T-cell (primary cell): ENCODE measurements at regions not wholly inside any gene's neighbourhood (a gene's known extent, or its start where the extent isn't known, plus 50 kb on each side); places are given as distances from the start of the nearest gene placed in this dataset.

Experiments used
- ATAC-seq, 4 experiments: fragments of 200-7000 bp in 3 of 4; fragments of 150-1000 bp in 1 of 4; cut with Tn5 transposase; replicated peaks in 1 of 4; 1 replicate in 3 of 4; 2 replicates in 1 of 4; pipeline ENCODE4 v1.10.0; 2021; ENCODE audit warnings: moderate library complexity in 3 of 4, mild to moderate bottlenecking in 2 of 4, moderate number of reproducible peaks in 1 of 4
- CTCF ChIA-PET, 2 donors: fragments of 300-600 bp; sonication (Branson Sonifier 250); formaldehyde crosslinking; loops; one replicate each; lab custom pipeline; 2022; ENCODE audit warnings: antibody characterized with exemption in 2 of 2; lab: Charles Lee
- POLR2A ChIA-PET, 2 donors: fragments of 300-600 bp; sonication (Branson Sonifier 250); formaldehyde crosslinking; loops; one replicate each; lab custom pipeline; 2022; ENCODE audit warnings: antibody characterized with exemption in 2 of 2; lab: Charles Lee
- DNase-seq, 35 experiments: peaks; one replicate each; pipeline versions ENCODE4 v3.0.0 to v3.0.0-alpha.2; 2013 to 2023
- H3K27ac ChIP-seq: one replicate; pipeline ENCODE4 v1.5.1; 2013; ENCODE audit warnings: low read length
- H3K27me3 ChIP-seq, 2 experiments: replicated peaks in 1 of 2; 1 replicate in 1 of 2; 2 replicates in 1 of 2; pipeline versions ENCODE4 v1.6.1 to v1.7.0; 2013; ENCODE audit warnings: low read length in 1 of 2, mixed read lengths in 1 of 2; ENCODE audit not compliant: control insufficient read depth in 2 of 2, insufficient read depth in 2 of 2; ENCODE audit errors: extremely low read depth in 1 of 2
- H3K36me3 ChIP-seq, 2 donors: 1 replicate in 1 of 2; 2 replicates in 1 of 2; pipeline versions ENCODE4 v1.6.1 to v1.7.0; 2013; ENCODE audit warnings: low read length in 1 of 2; ENCODE audit not compliant: control insufficient read depth in 2 of 2, insufficient read depth in 1 of 2; ENCODE audit errors: extremely low read depth in 1 of 2
- H3K4me1 ChIP-seq, 2 experiments: 1 replicate in 1 of 2; 2 replicates in 1 of 2; pipeline versions ENCODE4 v1.6.1 to v1.7.0; 2013; ENCODE audit warnings: low read length in 2 of 2, mixed read lengths in 1 of 2; ENCODE audit not compliant: insufficient read depth in 2 of 2, control insufficient read depth in 1 of 2; ENCODE audit errors: extremely low read depth in 1 of 2
- H3K4me3 ChIP-seq, 2 donors: 1 replicate in 1 of 2; 2 replicates in 1 of 2; pipeline versions ENCODE4 v1.5.1 to v1.7.0; 2013; ENCODE audit warnings: mild to moderate bottlenecking in 2 of 2, low read length in 1 of 2, moderate library complexity in 1 of 2; ENCODE audit not compliant: control insufficient read depth in 1 of 2; ENCODE audit errors: extremely low read depth in 1 of 2
- H3K9me3 ChIP-seq: 2 replicates; pipeline ENCODE4 v1.7.0; 2013
- H3K27ac Mint-ChIP-seq, 2 donors: one replicate each; pipeline ENCODE4 v1.8.0; 2020 to 2021; ENCODE audit warnings: mild to moderate bottlenecking in 2 of 2, mixed read lengths in 2 of 2
- H3K27me3 Mint-ChIP-seq, 2 donors: one replicate each; pipeline ENCODE4 v1.8.0; 2021 to 2022; ENCODE audit warnings: mixed read lengths in 2 of 2
- H3K36me3 Mint-ChIP-seq: one replicate; pipeline ENCODE4 v1.8.0; 2021; ENCODE audit warnings: mixed read lengths
- H3K4me1 Mint-ChIP-seq, 3 donors: one replicate each; pipeline ENCODE4 v1.8.0; 2020 to 2022; ENCODE audit warnings: mixed read lengths in 3 of 3, mild to moderate bottlenecking in 1 of 3
- H3K4me3 Mint-ChIP-seq, 3 donors: one replicate each; pipeline ENCODE4 v1.8.0; 2020 to 2022; ENCODE audit warnings: mild to moderate bottlenecking in 3 of 3, mixed read lengths in 3 of 3, moderate library complexity in 3 of 3
- H3K9me3 Mint-ChIP-seq, 3 donors: one replicate each; pipeline ENCODE4 v1.8.0; 2020 to 2022; ENCODE audit warnings: mixed read lengths in 3 of 3
- WGBS: methylation state at CpG from one replicate; pipeline ENCODE4 v1.1.5; 2013; ENCODE audit warnings: missing lambda C conversion rate; ENCODE audit not compliant: insufficient coverage; 5-methylcytosine and 5-hydroxymethylcytosine counted together

DNA sequence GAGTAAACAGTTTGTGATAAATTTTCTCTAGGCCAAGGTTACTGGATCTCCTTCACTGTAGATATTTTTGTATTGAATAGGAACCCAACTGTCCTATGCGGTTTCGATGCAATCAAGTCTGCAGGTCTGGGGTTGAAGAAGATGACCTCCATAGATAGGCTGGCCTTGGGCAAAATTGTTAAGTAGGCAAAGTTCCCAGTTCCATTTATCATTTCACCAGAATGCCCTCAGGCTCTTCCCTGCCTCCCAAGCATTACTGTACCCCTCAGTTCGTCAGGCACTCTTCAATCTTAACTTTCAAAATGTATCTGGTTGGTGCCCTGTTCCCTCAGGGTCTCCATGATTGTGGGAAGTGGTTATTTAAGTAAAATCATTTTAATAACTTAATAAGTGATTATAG is 1802.9 kb upstream of the WWC1 start:
- no peak overlapping the region for H3K27ac Mint-ChIP-seq

DNA sequence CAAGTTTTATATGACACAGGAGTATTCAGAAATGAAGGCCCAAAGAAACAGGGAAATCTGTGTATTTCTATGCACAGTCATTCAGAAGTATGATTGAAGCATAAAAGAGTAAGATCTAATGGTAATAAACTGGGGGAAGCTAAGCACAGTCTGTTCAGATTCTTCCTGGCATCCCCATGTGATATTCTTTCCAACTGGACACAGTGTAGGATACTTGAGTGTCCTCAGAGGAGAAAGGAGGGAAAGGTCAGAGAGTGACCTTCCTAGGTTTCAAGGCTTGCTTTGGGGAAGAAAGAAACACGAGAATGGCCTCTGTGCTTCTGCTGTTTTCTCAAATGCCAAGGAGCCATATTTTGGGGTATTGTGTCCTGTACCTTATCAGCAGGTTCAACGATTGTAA is 1798.4 kb upstream of the WWC1 start:
- Histone ChIP-seq H3K4me1 (no peaks in the 10 kb centered on the region), H3K9me3 (no peaks in the 10 kb centered on the region), H3K27ac (no peak overlapping the region), H3K4me3 (no peak overlapping the region), H3K27me3 (no peaks in the 10 kb centered on the region), H3K36me3 (no peaks in the 10 kb centered on the region)
- Mint-ChIP-seq H3K4me1 (no peaks in the 10 kb centered on the region), H3K27me3 (no peaks in the 10 kb centered on the region), H3K4me3 (no peak overlapping the region), H3K9me3 (peaks cover 17 to 28% (median 18%) of the 10 kb centered on the region in 3 donors), H3K27ac (no peak overlapping the region), H3K36me3 (no peaks in the 10 kb centered on the region)
- ATAC-seq: no peak
- 75% methylated on average over 2 of the region's 2 CpGs for WGBS
- no peak for DNase-seq
- ChIA-PET POLR2A (no interaction called here), CTCF (no interaction called here)

More for the DNA sequence above, 1802.9 kb upstream of the WWC1 start:
- POLR2A ChIA-PET: no interaction called here
- Histone ChIP-seq H3K9me3 (no peaks in the 10 kb centered on the region), H3K4me1 (no peaks in the 10 kb centered on the region), H3K36me3 (no peaks in the 10 kb centered on the region), H3K27me3 (no peaks in the 10 kb centered on the region), H3K4me3 (no peak overlapping the region), H3K27ac (no peak overlapping the region)
- WGBS: no CpG with 5 or more reads among the region's 3 CpGs
- CTCF ChIA-PET: no interaction called here
- no peaks in the 10 kb centered on the region for H3K36me3 Mint-ChIP-seq
- ATAC-seq (no peak), DNase-seq (no peak)
- H3K9me3 Mint-ChIP-seq: peaks cover 18 to 41% (median 19%) of the 10 kb centered on the region in 3 donors
- no peaks in the 10 kb centered on the region for H3K27me3 Mint-ChIP-seq
- H3K4me3 Mint-ChIP-seq: no peak overlapping the region
- no peaks in the 10 kb centered on the region for H3K4me1 Mint-ChIP-seq

DNA sequence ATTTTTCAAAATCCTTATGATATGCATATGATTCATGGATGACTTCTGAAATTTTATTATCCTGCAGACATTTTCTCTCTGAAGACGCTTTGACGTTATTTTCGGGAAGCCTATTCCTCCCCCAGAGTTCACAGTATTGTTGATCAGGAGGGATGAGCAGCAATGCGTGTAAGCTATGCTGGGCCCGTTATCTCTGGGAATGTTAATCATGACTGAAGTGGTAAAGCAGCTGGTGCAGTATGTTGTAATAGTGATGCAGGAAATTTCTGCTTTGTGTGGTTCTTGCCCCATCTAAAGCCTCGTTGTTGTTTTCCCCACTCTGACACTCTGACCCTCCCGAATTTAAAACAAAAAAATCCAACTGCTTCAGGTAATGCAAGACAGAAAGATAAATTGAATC is 1797.8 kb upstream of the WWC1 start:
- ChIA-PET CTCF (no interaction called here), POLR2A (no interaction called here)
- no peaks in the 10 kb centered on the region for H3K27me3 ChIP-seq
- no peaks in the 10 kb centered on the region for H3K9me3 ChIP-seq
- H3K9me3 Mint-ChIP-seq: peaks cover 12 to 23% (median 18%) of the 10 kb centered on the region in 3 donors
- WGBS: 86% methylated on average over 2 of the region's 7 CpGs
- no peaks in the 10 kb centered on the region for H3K4me1 Mint-ChIP-seq
- DNase-seq: no peak
- no peak overlapping the region for H3K27ac ChIP-seq
- no peak overlapping the region for H3K27ac Mint-ChIP-seq
- H3K4me3 Mint-ChIP-seq: no peak overlapping the region
- no peak for ATAC-seq
- H3K4me3 ChIP-seq: no peak overlapping the region
- H3K27me3 Mint-ChIP-seq: no peaks in the 10 kb centered on the region
- H3K36me3 ChIP-seq: no peaks in the 10 kb centered on the region
- H3K36me3 Mint-ChIP-seq: no peaks in the 10 kb centered on the region
- H3K4me1 ChIP-seq: no peaks in the 10 kb centered on the region

DNA sequence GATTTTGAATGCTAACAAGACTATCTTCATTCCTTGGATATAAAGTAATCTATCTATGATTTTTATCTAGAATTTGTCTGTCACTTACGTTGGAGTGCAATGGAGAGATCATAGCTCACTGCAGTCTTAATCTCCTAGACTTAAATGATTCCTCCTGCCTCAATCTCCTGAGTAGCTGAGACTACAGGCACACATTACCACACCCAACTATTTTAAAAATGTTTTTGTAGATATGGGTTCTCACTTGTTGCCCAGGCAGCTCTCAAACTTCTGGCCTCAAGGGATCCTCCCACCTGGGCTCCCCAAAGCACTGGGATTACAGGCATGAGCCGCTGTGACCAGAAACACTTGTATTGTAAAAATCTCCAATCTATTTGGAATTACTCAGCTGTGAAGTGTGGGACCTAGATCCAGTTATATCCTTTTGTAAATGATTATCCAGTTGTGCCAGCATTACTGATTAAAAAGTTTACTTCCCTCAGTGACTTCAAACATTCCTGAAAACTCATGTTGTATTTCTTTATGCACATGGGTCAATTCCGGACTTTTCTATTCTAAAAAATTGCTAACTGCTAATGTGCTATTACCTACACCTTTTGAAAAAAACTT is 1793.8 kb upstream of the WWC1 start:
- H3K27me3 ChIP-seq: no peaks in the 10 kb centered on the region
- no peak overlapping the region for H3K4me3 ChIP-seq
- no peak overlapping the region for H3K27ac ChIP-seq
- CTCF ChIA-PET: no interaction called here
- H3K27ac Mint-ChIP-seq: no peak overlapping the region
- DNase-seq (no peak), ATAC-seq (no peak)
- WGBS: no CpG with 5 or more reads among the region's 3 CpGs
- H3K4me1 Mint-ChIP-seq: no peaks in the 10 kb centered on the region
- H3K4me3 Mint-ChIP-seq: no peak overlapping the region
- POLR2A ChIA-PET: no interaction called here
- no peaks in the 10 kb centered on the region for H3K9me3 ChIP-seq
- peaks cover 8 to 11% (median 11%) of the 10 kb centered on the region in 3 donors for H3K9me3 Mint-ChIP-seq
- no peaks in the 10 kb centered on the region for H3K36me3 Mint-ChIP-seq
- no peaks in the 10 kb centered on the region for H3K36me3 ChIP-seq
- no peaks in the 10 kb centered on the region for H3K27me3 Mint-ChIP-seq
- no peaks in the 10 kb centered on the region for H3K4me1 ChIP-seq

DNA sequence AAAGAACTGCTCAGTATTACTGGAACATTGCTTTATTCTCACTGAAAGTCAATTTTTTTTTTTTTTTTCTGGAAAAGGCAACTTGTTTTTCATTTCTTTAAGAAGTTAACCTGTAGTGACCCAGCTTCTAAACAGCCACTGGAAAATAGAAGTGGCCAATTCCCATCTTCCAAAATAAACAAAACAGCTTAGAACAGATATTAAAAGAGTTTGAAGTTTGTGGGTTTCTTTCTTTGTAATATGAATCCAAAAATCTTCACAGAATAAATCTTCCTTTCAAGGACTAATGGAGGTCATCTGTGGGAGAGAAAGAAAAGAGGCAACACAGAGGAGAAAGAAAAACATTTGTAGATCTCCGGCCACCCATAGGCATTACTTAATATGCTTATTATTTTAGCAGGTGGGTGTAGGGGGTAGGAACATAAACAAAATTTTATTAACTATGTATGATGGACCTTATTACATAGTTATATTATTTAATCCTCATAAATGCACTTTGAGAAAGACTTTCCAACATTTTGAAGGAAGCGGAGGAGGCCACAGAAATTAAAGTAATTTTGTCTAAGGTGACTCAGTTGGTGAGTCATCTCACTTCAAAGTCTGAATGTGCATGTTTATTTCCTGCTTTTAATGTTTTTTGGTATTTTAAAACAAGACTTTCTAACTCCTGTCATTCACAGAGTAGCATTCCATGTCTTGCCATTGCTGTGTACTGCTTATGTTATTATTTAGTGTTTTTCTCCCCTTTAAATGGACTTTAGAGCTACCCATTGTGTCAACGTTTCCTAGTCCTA is 1791.8 kb upstream of the WWC1 start:
- Histone ChIP-seq H3K36me3 (no peaks in the 10 kb centered on the region), H3K4me1 (no peaks in the 10 kb centered on the region), H3K9me3 (no peaks in the 10 kb centered on the region), H3K4me3 (no peak overlapping the region), H3K27ac (no peak overlapping the region), H3K27me3 (no peaks in the 10 kb centered on the region)
- Mint-ChIP-seq H3K4me1 (no peaks in the 10 kb centered on the region), H3K27me3 (no peaks in the 10 kb centered on the region), H3K27ac (no peak overlapping the region), H3K9me3 (peaks cover 7 to 16% (median 12%) of the 10 kb centered on the region in 3 donors), H3K36me3 (no peaks in the 10 kb centered on the region), H3K4me3 (no peak overlapping the region)
- no peak for ATAC-seq
- POLR2A ChIA-PET: no interaction called here
- DNase-seq: no peak
- WGBS: no CpG with 5 or more reads among the region's 3 CpGs
- CTCF ChIA-PET: no interaction called here

- Mint-ChIP-seq H3K36me3 (no peaks in the 10 kb centered on the region), H3K27ac (no peak overlapping the region), H3K9me3 (peaks cover 17 to 26% (median 20%) of the 10 kb centered on the region in 3 donors), H3K4me1 (no peaks in the 10 kb centered on the region), H3K27me3 (no peaks in the 10 kb centered on the region), H3K4me3 (no peak overlapping the region)
- POLR2A ChIA-PET: no interaction called here
- Histone ChIP-seq H3K4me1 (no peaks in the 10 kb centered on the region), H3K9me3 (no peaks in the 10 kb centered on the region), H3K36me3 (no peaks in the 10 kb centered on the region), H3K4me3 (no peak overlapping the region), H3K27ac (no peak overlapping the region), H3K27me3 (no peaks in the 10 kb centered on the region)
- ATAC-seq (no peak), DNase-seq (no peak)
- CTCF ChIA-PET: no interaction called here
- 100% methylated on average over 1 of the region's 1 CpG for WGBS
These were observed 1787.9 kb upstream of the WWC1 start for GRCh38 chr5:166503506-166503905.
